A549 (cell line): ENCODE measurements at regions not wholly inside any gene's neighbourhood (a gene's known extent, or its start where the extent isn't known, plus 50 kb on each side); places are given as distances from the start of the nearest gene placed in this dataset.

ENCODE experiments used
- ATAC-seq, 2 experiments: fragments of 200-7000 bp in 1 of 2; fragments of >200 bp in 1 of 2; cut with Nextera tagmentation in 1 of 2; cut with Tn5 transposase in 1 of 2; 3 replicates each; pipeline versions ENCODE4 v1.8.0 to v1.9.1; 2018 to 2020; ENCODE audit warnings: mild to moderate bottlenecking in 1 of 2, moderate library complexity in 1 of 2
- CTCF ChIA-PET: fragments of 300-600 bp; sonication (Branson Sonifier 250); formaldehyde crosslinking; extraction: SDS; loops from one replicate; lab custom pipeline; 2021; ENCODE audit warnings: antibody characterized with exemption, inconsistent platforms; lab: Yijun Ruan, JAX
- POLR2A ChIA-PET: fragments of 350-600 bp; formaldehyde crosslinking; extraction: SDS; loops from one replicate; lab custom pipeline; 2021; ENCODE audit warnings: antibody characterized with exemption, inconsistent platforms; lab: Yijun Ruan, JAX
- DNase-seq, 2 experiments: peaks; one replicate each; pipeline versions ENCODE4 v3.0.0 to v3.0.0-alpha.2; 2011 to 2016; ENCODE audit warnings: low read depth in 1 of 2, low spot score in 1 of 2
- FAIRE-seq: peaks from 2 replicates; lab custom pipeline; 2011; peaks lifted over from hg19 to GRCh38; lab: Jason Lieb, UNC
- H3K27ac ChIP-seq, 2 experiments: fragments of >200 bp; sonication (Bioruptor Twin); formaldehyde crosslinking; 3 replicates each; pipeline ENCODE4 v1.5.1; 2016 to 2017
- H3K4me1 ChIP-seq: fragments of >200 bp; sonication (Bioruptor Twin); formaldehyde crosslinking; 3 replicates; pipeline ENCODE4 v1.6.1; 2016
- H3K4me2 ChIP-seq: fragments of >200 bp; sonication (Bioruptor Twin); formaldehyde crosslinking; 3 replicates; pipeline ENCODE4 v1.6.1; 2016
- H3K4me3 ChIP-seq: fragments of >200 bp; sonication (Bioruptor Twin); formaldehyde crosslinking; 3 replicates; pipeline ENCODE4 v1.5.1; 2016
- H3K9me3 ChIP-seq: fragments of >200 bp; sonication (Bioruptor Twin); formaldehyde crosslinking; 3 replicates; pipeline ENCODE4 v1.6.1; 2016
- BHLHE40 ChIP-seq: IDR thresholded peaks from 2 replicates; pipeline ENCODE4 v1.6.1; 2012; ENCODE audit warnings: low read depth, low read length, inconsistent platforms
- CBX2 ChIP-seq: fragments of 200-600 bp; sonication (generic); IDR thresholded peaks from 2 replicates; pipeline ENCODE4 v1.6.1; 2016; ENCODE audit warnings: low read depth, mild to moderate bottlenecking, borderline replicate concordance
- CEBPB ChIP-seq, 2 experiments: fragments of >200 bp in 1 of 2; sonication (Bioruptor Twin) in 1 of 2; formaldehyde crosslinking in 1 of 2; IDR thresholded peaks; 2 replicates each; pipeline ENCODE4 v1.6.1; 2012 to 2016
- EP300 ChIP-seq, 2 experiments: fragments of >200 bp; sonication (Bioruptor Twin); formaldehyde crosslinking; IDR thresholded peaks; 2 replicates in 1 of 2; 3 replicates in 1 of 2; pipeline ENCODE4 v1.6.1; 2016 to 2017
- ESRRA ChIP-seq: fragments of 150-350 bp; IDR thresholded peaks from 2 replicates; pipeline ENCODE4 v1.6.1; 2014; ENCODE audit warnings: mild to moderate bottlenecking, low read length, borderline replicate concordance
- FOXS1 ChIP-seq: fragments of 250-450 bp; sonication (Bioruptor Pico); IDR thresholded peaks from 2 replicates; pipeline ENCODE4 v1.5.0; 2020; ENCODE audit warnings: mild to moderate bottlenecking, moderate library complexity
- HOXB5 ChIP-seq: fragments of 250-450 bp; sonication (Bioruptor Pico); IDR thresholded peaks from 2 replicates; pipeline ENCODE4 v1.5.0; 2020; ENCODE audit warnings: mild to moderate bottlenecking, moderate library complexity
- KDM5A ChIP-seq: fragments of 200-600 bp; sonication (generic); IDR thresholded peaks from 2 replicates; pipeline ENCODE4 v1.6.1; 2016; ENCODE audit warnings: antibody characterized with exemption, mild to moderate bottlenecking
- MAZ ChIP-seq: fragments of 150-350 bp; IDR thresholded peaks from 2 replicates; pipeline ENCODE4 v1.6.1; 2014; ENCODE audit warnings: antibody characterized with exemption, low read depth, low read length, borderline replicate concordance
- NR3C1 ChIP-seq: fragments of >200 bp; sonication (Bioruptor Twin); formaldehyde crosslinking; IDR thresholded peaks from 3 replicates; pipeline ENCODE4 v1.6.1; 2017
- PHF8 ChIP-seq: fragments of 200-600 bp; sonication (generic); IDR thresholded peaks from 2 replicates; pipeline ENCODE4 v1.6.1; 2016; ENCODE audit warnings: low read depth, mild to moderate bottlenecking, antibody characterized with exemption, moderate library complexity, borderline replicate concordance
- RCOR1 ChIP-seq: fragments of 150-350 bp; IDR thresholded peaks from 2 replicates; pipeline ENCODE4 v1.6.1; 2014; ENCODE audit warnings: antibody characterized with exemption, low read length, low read depth
- RFX5 ChIP-seq: fragments of 450-650 bp; IDR thresholded peaks from 2 replicates; pipeline ENCODE4 v1.7.1; 2014; ENCODE audit warnings: antibody characterized with exemption, mild to moderate bottlenecking, moderate library complexity
- SMC3 ChIP-seq: fragments of >200 bp; sonication (Bioruptor Twin); formaldehyde crosslinking; IDR thresholded peaks from 3 replicates; pipeline ENCODE4 v1.6.1; 2018; ENCODE audit warnings: inconsistent platforms
- ZC3H11A ChIP-seq: fragments of 450-650 bp; IDR thresholded peaks from 2 replicates; pipeline ENCODE4 v1.6.1; 2014; ENCODE audit warnings: antibody characterized with exemption, mild to moderate bottlenecking
- WGBS: methylation state at CpG from one replicate; pipeline ENCODE4 v1.1.6; 2017; ENCODE audit errors: missing lambda C conversion rate; 5-methylcytosine and 5-hydroxymethylcytosine counted together
- TF ChIP-seq, protein P1 (sequence below): fragments of >200 bp; sonication (Bioruptor Twin); formaldehyde crosslinking; IDR thresholded peaks from 3 replicates; pipeline ENCODE4 v1.5.1; 2016
- TF ChIP-seq, protein P2 (sequence below): IDR thresholded peaks from 2 replicates; pipeline ENCODE4 v1.6.1; 2012; ENCODE audit warnings: low read depth, borderline replicate concordance
- TF ChIP-seq, protein P3 (sequence below): fragments of 150-350 bp; IDR thresholded peaks from 2 replicates; pipeline ENCODE4 v1.6.1; 2014; ENCODE audit warnings: low read depth, mild to moderate bottlenecking, low read length
- TF ChIP-seq, protein P4 (sequence below): fragments of 200-600 bp; sonication (generic); IDR thresholded peaks from 2 replicates; pipeline ENCODE4 v1.6.1; 2016; ENCODE audit warnings: antibody characterized with exemption, mild to moderate bottlenecking, moderate library complexity
- TF ChIP-seq, protein P5 (sequence below): IDR thresholded peaks from 2 replicates; pipeline ENCODE4 v1.6.1; 2012
- TF ChIP-seq, protein P6 (sequence below): fragments of >200 bp; sonication (Bioruptor Twin); formaldehyde crosslinking; IDR thresholded peaks from 3 replicates; pipeline ENCODE4 v1.6.1; 2016

DNA sequence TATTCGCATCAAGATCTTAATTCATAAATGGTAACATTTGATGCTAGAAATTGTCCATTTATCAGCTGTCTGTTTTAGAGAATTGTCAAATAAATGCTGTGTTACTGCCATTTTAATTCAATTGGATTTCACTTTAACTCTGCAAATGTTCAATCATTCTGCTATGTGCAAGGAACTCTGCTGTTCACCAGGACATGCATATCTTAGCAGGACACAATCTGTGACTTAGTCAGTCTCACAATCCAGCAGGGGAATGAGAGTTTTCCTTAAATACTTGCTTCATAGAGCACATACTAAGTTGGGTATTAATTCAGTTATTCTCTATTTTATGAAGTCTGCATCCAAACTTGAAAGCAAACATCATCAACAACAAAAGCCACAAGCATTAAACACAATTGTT lies 488.7 kb upstream of the MEF2C start:
- Histone ChIP-seq H3K9me3 (no peaks in the 10 kb centered on the region), H3K27ac (no peak overlapping the region), H3K4me3 (no peak overlapping the region), H3K4me1 (no peaks in the 10 kb centered on the region), H3K4me2 (no peak overlapping the region)
- no peak for FAIRE-seq
- ATAC-seq: no peak
- DNase-seq: no peak
- TF ChIP-seq, protein P1, sequence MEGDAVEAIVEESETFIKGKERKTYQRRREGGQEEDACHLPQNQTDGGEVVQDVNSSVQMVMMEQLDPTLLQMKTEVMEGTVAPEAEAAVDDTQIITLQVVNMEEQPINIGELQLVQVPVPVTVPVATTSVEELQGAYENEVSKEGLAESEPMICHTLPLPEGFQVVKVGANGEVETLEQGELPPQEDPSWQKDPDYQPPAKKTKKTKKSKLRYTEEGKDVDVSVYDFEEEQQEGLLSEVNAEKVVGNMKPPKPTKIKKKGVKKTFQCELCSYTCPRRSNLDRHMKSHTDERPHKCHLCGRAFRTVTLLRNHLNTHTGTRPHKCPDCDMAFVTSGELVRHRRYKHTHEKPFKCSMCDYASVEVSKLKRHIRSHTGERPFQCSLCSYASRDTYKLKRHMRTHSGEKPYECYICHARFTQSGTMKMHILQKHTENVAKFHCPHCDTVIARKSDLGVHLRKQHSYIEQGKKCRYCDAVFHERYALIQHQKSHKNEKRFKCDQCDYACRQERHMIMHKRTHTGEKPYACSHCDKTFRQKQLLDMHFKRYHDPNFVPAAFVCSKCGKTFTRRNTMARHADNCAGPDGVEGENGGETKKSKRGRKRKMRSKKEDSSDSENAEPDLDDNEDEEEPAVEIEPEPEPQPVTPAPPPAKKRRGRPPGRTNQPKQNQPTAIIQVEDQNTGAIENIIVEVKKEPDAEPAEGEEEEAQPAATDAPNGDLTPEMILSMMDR: no peak
- TF ChIP-seq CEBPB (IDR thresholded peaks at IDR 0.05) (no peak), CBX2 (no peak), BHLHE40 (no peak), ESRRA (no peak), EP300 (IDR thresholded peaks at IDR 0.05) (no peak), RCOR1 (no peak), PHF8 (no peak), FOXS1 (no peak), SMC3 (no peak), RFX5 (no peak)
- TF ChIP-seq, protein P2, sequence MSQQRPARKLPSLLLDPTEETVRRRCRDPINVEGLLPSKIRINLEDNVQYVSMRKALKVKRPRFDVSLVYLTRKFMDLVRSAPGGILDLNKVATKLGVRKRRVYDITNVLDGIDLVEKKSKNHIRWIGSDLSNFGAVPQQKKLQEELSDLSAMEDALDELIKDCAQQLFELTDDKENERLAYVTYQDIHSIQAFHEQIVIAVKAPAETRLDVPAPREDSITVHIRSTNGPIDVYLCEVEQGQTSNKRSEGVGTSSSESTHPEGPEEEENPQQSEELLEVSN: no peak
- TF ChIP-seq, protein P3, sequence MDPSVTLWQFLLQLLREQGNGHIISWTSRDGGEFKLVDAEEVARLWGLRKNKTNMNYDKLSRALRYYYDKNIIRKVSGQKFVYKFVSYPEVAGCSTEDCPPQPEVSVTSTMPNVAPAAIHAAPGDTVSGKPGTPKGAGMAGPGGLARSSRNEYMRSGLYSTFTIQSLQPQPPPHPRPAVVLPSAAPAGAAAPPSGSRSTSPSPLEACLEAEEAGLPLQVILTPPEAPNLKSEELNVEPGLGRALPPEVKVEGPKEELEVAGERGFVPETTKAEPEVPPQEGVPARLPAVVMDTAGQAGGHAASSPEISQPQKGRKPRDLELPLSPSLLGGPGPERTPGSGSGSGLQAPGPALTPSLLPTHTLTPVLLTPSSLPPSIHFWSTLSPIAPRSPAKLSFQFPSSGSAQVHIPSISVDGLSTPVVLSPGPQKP: no peak
- TF ChIP-seq, protein P4, sequence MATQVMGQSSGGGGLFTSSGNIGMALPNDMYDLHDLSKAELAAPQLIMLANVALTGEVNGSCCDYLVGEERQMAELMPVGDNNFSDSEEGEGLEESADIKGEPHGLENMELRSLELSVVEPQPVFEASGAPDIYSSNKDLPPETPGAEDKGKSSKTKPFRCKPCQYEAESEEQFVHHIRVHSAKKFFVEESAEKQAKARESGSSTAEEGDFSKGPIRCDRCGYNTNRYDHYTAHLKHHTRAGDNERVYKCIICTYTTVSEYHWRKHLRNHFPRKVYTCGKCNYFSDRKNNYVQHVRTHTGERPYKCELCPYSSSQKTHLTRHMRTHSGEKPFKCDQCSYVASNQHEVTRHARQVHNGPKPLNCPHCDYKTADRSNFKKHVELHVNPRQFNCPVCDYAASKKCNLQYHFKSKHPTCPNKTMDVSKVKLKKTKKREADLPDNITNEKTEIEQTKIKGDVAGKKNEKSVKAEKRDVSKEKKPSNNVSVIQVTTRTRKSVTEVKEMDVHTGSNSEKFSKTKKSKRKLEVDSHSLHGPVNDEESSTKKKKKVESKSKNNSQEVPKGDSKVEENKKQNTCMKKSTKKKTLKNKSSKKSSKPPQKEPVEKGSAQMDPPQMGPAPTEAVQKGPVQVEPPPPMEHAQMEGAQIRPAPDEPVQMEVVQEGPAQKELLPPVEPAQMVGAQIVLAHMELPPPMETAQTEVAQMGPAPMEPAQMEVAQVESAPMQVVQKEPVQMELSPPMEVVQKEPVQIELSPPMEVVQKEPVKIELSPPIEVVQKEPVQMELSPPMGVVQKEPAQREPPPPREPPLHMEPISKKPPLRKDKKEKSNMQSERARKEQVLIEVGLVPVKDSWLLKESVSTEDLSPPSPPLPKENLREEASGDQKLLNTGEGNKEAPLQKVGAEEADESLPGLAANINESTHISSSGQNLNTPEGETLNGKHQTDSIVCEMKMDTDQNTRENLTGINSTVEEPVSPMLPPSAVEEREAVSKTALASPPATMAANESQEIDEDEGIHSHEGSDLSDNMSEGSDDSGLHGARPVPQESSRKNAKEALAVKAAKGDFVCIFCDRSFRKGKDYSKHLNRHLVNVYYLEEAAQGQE: no peak
- TF ChIP-seq, protein P5, sequence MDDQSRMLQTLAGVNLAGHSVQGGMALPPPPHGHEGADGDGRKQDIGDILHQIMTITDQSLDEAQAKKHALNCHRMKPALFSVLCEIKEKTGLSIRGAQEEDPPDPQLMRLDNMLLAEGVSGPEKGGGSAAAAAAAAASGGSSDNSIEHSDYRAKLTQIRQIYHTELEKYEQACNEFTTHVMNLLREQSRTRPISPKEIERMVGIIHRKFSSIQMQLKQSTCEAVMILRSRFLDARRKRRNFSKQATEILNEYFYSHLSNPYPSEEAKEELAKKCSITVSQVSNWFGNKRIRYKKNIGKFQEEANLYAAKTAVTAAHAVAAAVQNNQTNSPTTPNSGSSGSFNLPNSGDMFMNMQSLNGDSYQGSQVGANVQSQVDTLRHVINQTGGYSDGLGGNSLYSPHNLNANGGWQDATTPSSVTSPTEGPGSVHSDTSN: no peak
- ChIA-PET CTCF (no interaction called here), POLR2A (no interaction called here)
- 10% methylated on average over 1 of the region's 1 CpG for WGBS

DNA sequence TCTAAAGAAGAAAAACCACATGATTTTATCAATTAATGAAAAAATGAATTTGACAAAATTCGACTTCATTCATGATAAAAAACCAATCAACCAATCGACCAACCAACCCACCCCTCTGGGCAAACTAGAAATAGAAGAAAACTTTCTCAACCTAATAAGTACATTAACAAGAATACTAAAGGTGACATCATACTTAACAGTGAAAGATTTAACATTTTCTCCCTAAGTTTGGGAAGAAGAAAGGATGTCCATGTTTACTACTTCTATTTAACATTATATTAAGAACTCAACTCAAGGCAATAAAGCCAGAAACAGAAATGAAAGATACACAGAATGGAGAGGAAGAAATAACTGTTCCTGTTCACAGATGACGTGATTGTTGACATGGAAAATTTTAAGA lies 476.1 kb upstream of the MEF2C start:
- 2% methylated on average over 3 of the region's 3 CpGs for WGBS
- ATAC-seq (no peak), FAIRE-seq (no peak), DNase-seq (no peak)
- Histone ChIP-seq H3K4me1 (no peaks in the 10 kb centered on the region), H3K9me3 (no peaks in the 10 kb centered on the region), H3K27ac (no peak overlapping the region), H3K4me2 (no peak overlapping the region), H3K4me3 (no peak overlapping the region)
- ChIA-PET CTCF (no interaction called here), POLR2A (no interaction called here)
- TF ChIP-seq, protein P1: no peak
- TF ChIP-seq, protein P6, sequence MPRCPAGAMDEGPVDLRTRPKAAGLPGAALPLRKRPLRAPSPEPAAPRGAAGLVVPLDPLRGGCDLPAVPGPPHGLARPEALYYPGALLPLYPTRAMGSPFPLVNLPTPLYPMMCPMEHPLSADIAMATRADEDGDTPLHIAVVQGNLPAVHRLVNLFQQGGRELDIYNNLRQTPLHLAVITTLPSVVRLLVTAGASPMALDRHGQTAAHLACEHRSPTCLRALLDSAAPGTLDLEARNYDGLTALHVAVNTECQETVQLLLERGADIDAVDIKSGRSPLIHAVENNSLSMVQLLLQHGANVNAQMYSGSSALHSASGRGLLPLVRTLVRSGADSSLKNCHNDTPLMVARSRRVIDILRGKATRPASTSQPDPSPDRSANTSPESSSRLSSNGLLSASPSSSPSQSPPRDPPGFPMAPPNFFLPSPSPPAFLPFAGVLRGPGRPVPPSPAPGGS: no peak
- TF ChIP-seq KDM5A: no peak
- TF ChIP-seq SMC3: no peak
- TF ChIP-seq MAZ: no peak
- TF ChIP-seq ZC3H11A: no peak
- TF ChIP-seq HOXB5: no peak
- TF ChIP-seq ESRRA: no peak
- TF ChIP-seq, protein P4: no peak
- TF ChIP-seq NR3C1: no peak
